ENCODE measurements at regions not wholly inside any gene's neighbourhood (a gene's known extent, or its start where the extent isn't known, plus 50 kb on each side); places are given as distances from the start of the nearest gene placed in this dataset.

- no peak for DNase-seq (ENCODE audit: low spot score)
Observed at GRCh38 chr3:933326-933725, 159.5 kb upstream of the CNTN6 start.

GRCh38 chr3:944786-945185, 148.0 kb upstream of the CNTN6 start:
- no peak for DNase-seq (ENCODE audit: low spot score)

GRCh38 chr3:945738-946137, 147.1 kb upstream of the CNTN6 start:
- no peak for DNase-seq (ENCODE audit: low spot score)

- no peak for DNase-seq (ENCODE audit: low spot score)
Observed at GRCh38 chr3:952906-953305, 139.9 kb upstream of the CNTN6 start.

- DNase-seq (ENCODE audit: low spot score): no peak
Observed at GRCh38 chr3:963255-963654, 129.6 kb upstream of the CNTN6 start.

GRCh38 chr3:963755-964154, 129.1 kb upstream of the CNTN6 start:
- DNase-seq (ENCODE audit: low spot score): no peak

GRCh38 chr3:965826-966225, 127.0 kb upstream of the CNTN6 start:
- no peak for DNase-seq (ENCODE audit: low spot score)

GRCh38 chr3:966341-966740, 126.5 kb upstream of the CNTN6 start:
- no peak for DNase-seq (ENCODE audit: low spot score)

- DNase-seq (ENCODE audit: low spot score): no peak
Observed at GRCh38 chr3:973340-973739, 119.5 kb upstream of the CNTN6 start.

GRCh38 chr3:976006-976405, 116.8 kb upstream of the CNTN6 start:
- DNase-seq (ENCODE audit: low spot score): no peak

- no peak for DNase-seq (ENCODE audit: low spot score)
Observed at GRCh38 chr3:981156-981555, 111.7 kb upstream of the CNTN6 start.

GRCh38 chr3:988785-989184, 104.0 kb upstream of the CNTN6 start:
- no peak for DNase-seq (ENCODE audit: low spot score)

- DNase-seq (ENCODE audit: low spot score): no peak
Observed at GRCh38 chr3:992871-993270, 100.0 kb upstream of the CNTN6 start.

GRCh38 chr3:1002010-1002409, 90.8 kb upstream of the CNTN6 start:
- DNase-seq (ENCODE audit: low spot score): no peak

- no peak for DNase-seq (ENCODE audit: low spot score)
Observed at GRCh38 chr3:1007866-1008265, 85.0 kb upstream of the CNTN6 start.

GRCh38 chr3:1010228-1010627, 82.6 kb upstream of the CNTN6 start:
- DNase-seq (ENCODE audit: low spot score): no peak

- DNase-seq (ENCODE audit: low spot score): no peak
Observed at GRCh38 chr3:1015826-1016225, 77.0 kb upstream of the CNTN6 start.

GRCh38 chr3:1017870-1018269, 75.0 kb upstream of the CNTN6 start:
- DNase-seq (ENCODE audit: low spot score): no peak

- DNase-seq (ENCODE audit: low spot score): no peak
Observed at GRCh38 chr3:1019157-1019556, 73.7 kb upstream of the CNTN6 start.

- no peak for DNase-seq (ENCODE audit: low spot score)
Observed at GRCh38 chr3:1026395-1026794, 66.4 kb upstream of the CNTN6 start.

- DNase-seq (ENCODE audit: low spot score): no peak
Observed at GRCh38 chr3:1036207-1036826, 56.5 kb upstream of the CNTN6 start.

- no peak for DNase-seq (ENCODE audit: low spot score)
Observed at GRCh38 chr3:1037631-1038030, 55.2 kb upstream of the CNTN6 start.

Data from iPS-NIHi11 (cell line).